Parathyroid adenoma (tissue), 2 donors: ENCODE measurements at regions not wholly inside any gene's neighbourhood (a gene's known extent, or its start where the extent isn't known, plus 50 kb on each side); places are given as distances from the start of the nearest gene placed in this dataset.

Source experiments
- H2AFZ ChIP-seq: fragments of 300-600 bp; sonication (generic); one replicate; pipeline ENCODE4 v1.7.0; 2017; ENCODE audit warnings: antibody characterized with exemption, mild to moderate bottlenecking
- H3K27ac ChIP-seq: fragments of 300-600 bp; sonication (generic); one replicate; pipeline ENCODE4 v1.7.0; 2017
- H3K27me3 ChIP-seq: fragments of 300-600 bp; sonication (generic); one replicate; pipeline ENCODE4 v1.7.0; 2017; ENCODE audit warnings: low read length; ENCODE audit not compliant: control insufficient read depth, insufficient read depth
- H3K36me3 ChIP-seq: fragments of 300-600 bp; sonication (generic); one replicate; pipeline ENCODE4 v1.7.0; 2017; ENCODE audit warnings: low read length; ENCODE audit not compliant: control insufficient read depth, insufficient read depth
- H3K4me1 ChIP-seq: fragments of 300-600 bp; sonication (generic); one replicate; pipeline ENCODE4 v1.7.0; 2017; ENCODE audit warnings: control low read depth
- H3K4me2 ChIP-seq: fragments of 300-600 bp; sonication (generic); one replicate; pipeline ENCODE4 v1.7.0; 2017; ENCODE audit warnings: low read length
- H3K4me3 ChIP-seq: fragments of 300-600 bp; sonication (generic); one replicate; pipeline ENCODE4 v1.7.0; 2017; ENCODE audit warnings: low read depth, low read length
- H3K79me2 ChIP-seq: fragments of 300-600 bp; sonication (generic); one replicate; pipeline ENCODE4 v1.7.0; 2017; ENCODE audit warnings: control low read depth
- H3K9ac ChIP-seq: fragments of 300-600 bp; sonication (generic); one replicate; pipeline ENCODE4 v1.7.0; 2017; ENCODE audit warnings: mild to moderate bottlenecking
- H3K9me3 ChIP-seq: fragments of 300-600 bp; sonication (generic); one replicate; pipeline ENCODE4 v1.7.0; 2017; ENCODE audit warnings: low read length; ENCODE audit not compliant: control insufficient read depth
- TF ChIP-seq, protein P1 (sequence below): fragments of 300-600 bp; sonication (generic); IDR thresholded peaks from one replicate; pipeline ENCODE4 v1.7.0; 2017; ENCODE audit warnings: antibody characterized with exemption, mild to moderate bottlenecking
- donor health status: primary hyperparathyroidism.

DNA sequence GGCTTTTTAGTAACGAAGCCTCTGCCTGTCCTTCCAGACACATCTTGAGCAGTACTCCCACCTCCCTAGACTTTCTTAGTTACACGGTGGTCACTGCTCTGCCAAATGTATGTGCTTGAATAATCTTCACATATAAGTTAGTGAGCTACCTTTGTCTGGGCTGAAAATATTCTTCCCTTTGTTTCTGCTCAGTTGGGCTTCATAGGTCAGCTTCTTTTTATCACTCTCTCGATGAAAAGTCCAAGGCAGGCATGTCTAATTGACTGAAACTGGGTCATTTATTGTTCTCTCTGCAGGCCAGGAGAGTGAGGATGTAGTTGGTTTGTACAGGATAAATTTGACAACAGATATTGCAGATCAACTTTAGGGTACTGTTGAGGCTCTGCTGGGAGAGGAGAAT, 636.7 kb upstream of the IGFBP3 start:
- Histone ChIP-seq H3K27me3 (no peaks in the 10 kb centered on the region), H2AFZ (peak overlapping the region; percentile 66), H3K9ac (no peak overlapping the region), H3K4me2 (no peak overlapping the region), H3K79me2 (no peaks in the 10 kb centered on the region), H3K27ac (no peak overlapping the region), H3K9me3 (no peaks in the 10 kb centered on the region), H3K4me3 (no peak overlapping the region), H3K36me3 (no peaks in the 10 kb centered on the region), H3K4me1 (no peaks in the 10 kb centered on the region)
- TF ChIP-seq, protein P1, sequence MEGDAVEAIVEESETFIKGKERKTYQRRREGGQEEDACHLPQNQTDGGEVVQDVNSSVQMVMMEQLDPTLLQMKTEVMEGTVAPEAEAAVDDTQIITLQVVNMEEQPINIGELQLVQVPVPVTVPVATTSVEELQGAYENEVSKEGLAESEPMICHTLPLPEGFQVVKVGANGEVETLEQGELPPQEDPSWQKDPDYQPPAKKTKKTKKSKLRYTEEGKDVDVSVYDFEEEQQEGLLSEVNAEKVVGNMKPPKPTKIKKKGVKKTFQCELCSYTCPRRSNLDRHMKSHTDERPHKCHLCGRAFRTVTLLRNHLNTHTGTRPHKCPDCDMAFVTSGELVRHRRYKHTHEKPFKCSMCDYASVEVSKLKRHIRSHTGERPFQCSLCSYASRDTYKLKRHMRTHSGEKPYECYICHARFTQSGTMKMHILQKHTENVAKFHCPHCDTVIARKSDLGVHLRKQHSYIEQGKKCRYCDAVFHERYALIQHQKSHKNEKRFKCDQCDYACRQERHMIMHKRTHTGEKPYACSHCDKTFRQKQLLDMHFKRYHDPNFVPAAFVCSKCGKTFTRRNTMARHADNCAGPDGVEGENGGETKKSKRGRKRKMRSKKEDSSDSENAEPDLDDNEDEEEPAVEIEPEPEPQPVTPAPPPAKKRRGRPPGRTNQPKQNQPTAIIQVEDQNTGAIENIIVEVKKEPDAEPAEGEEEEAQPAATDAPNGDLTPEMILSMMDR: no peak

- H3K4me3 ChIP-seq: no peak overlapping the region
- no peak overlapping the region for H3K4me2 ChIP-seq
- H3K27me3 ChIP-seq: no peaks in the 10 kb centered on the region
- no peak overlapping the region for H3K27ac ChIP-seq
- peak overlapping the region; percentile 66 for H2AFZ ChIP-seq
- no peaks in the 10 kb centered on the region for H3K79me2 ChIP-seq
- H3K9ac ChIP-seq: no peak overlapping the region
- H3K36me3 ChIP-seq: no peaks in the 10 kb centered on the region
- H3K4me1 ChIP-seq: no peaks in the 10 kb centered on the region
- H3K9me3 ChIP-seq: no peaks in the 10 kb centered on the region
- TF ChIP-seq, protein P1: no peak
These were observed 636.2 kb upstream of the IGFBP3 start for GRCh38 chr7:46557295-46557711.

DNA sequence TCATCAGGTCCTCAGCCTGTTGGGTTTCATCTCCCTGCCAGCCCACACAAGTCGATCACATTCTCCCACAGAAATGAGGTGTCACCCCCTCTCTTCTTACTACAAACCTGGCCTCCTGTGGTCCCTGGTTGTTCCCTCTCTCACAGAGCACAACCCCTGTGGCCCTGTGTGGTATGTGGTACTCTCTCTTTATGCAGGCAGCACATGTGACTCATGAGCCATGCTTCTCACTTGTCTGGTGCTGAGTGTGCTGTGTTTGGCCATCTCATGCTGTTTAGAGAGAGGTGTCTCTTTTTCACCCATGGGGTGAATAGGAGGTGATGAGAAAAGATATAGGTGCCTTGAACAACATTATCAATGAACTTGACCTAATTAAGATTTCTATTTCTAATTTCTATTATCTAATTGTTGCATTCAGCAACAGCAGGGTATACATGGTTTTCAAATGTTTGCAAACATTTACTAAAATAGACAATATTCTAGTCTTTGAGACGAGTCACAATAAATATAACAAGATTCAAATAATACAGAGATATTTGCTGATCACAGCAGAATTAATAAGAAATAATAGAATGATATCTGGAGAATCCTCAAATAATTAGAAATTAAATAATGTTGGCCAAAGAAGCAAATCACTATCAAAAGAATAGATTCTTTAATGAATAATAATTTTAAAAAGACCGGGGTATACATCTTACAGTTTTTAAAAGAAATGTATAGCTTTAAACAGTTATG, 633.8 kb upstream of the IGFBP3 start:
- H3K9me3 ChIP-seq: no peaks in the 10 kb centered on the region
- H3K4me3 ChIP-seq: no peak overlapping the region
- no peak overlapping the region for H3K27ac ChIP-seq
- H3K79me2 ChIP-seq: no peaks in the 10 kb centered on the region
- no peak overlapping the region for H3K4me2 ChIP-seq
- H2AFZ ChIP-seq: no peak overlapping the region
- H3K9ac ChIP-seq: no peak overlapping the region
- no peaks in the 10 kb centered on the region for H3K36me3 ChIP-seq
- H3K27me3 ChIP-seq: no peaks in the 10 kb centered on the region
- TF ChIP-seq, protein P1: no peak
- no peaks in the 10 kb centered on the region for H3K4me1 ChIP-seq

- H3K27me3 ChIP-seq: no peaks in the 10 kb centered on the region
- H2AFZ ChIP-seq: no peak overlapping the region
- H3K4me2 ChIP-seq: no peak overlapping the region
- no peak overlapping the region for H3K27ac ChIP-seq
- TF ChIP-seq, protein P1: no peak
- H3K4me1 ChIP-seq: no peaks in the 10 kb centered on the region
- H3K36me3 ChIP-seq: no peaks in the 10 kb centered on the region
- H3K4me3 ChIP-seq: no peak overlapping the region
- no peak overlapping the region for H3K9ac ChIP-seq
- H3K79me2 ChIP-seq: no peaks in the 10 kb centered on the region
- H3K9me3 ChIP-seq: no peaks in the 10 kb centered on the region
These were observed 630.5 kb upstream of the IGFBP3 start for GRCh38 chr7:46551603-46552002.

- no peak overlapping the region for H3K9ac ChIP-seq
- no peaks in the 10 kb centered on the region for H3K79me2 ChIP-seq
- no peak overlapping the region for H2AFZ ChIP-seq
- no peak overlapping the region for H3K4me3 ChIP-seq
- no peak overlapping the region for H3K4me2 ChIP-seq
- no peaks in the 10 kb centered on the region for H3K4me1 ChIP-seq
- no peaks in the 10 kb centered on the region for H3K9me3 ChIP-seq
- no peaks in the 10 kb centered on the region for H3K27me3 ChIP-seq
- no peaks in the 10 kb centered on the region for H3K36me3 ChIP-seq
- TF ChIP-seq, protein P1: no peak
- H3K27ac ChIP-seq: no peak overlapping the region
These were observed 629.8 kb upstream of the IGFBP3 start for GRCh38 chr7:46550864-46551263.
